SK-N-SH (cell line): ENCODE measurements at regions not wholly inside any gene's neighbourhood (a gene's known extent, or its start where the extent isn't known, plus 50 kb on each side); places are given as distances from the start of the nearest gene placed in this dataset.

Experiments
- CTCF ChIA-PET: fragments of 300-600, 350-600 bp; formaldehyde crosslinking; extraction: SDS; loops from one replicate; lab custom pipeline; 2021; lab: Yijun Ruan, JAX
- POLR2A ChIA-PET: fragments of 350-600 bp; sonication (Branson Sonifier 250); formaldehyde crosslinking; extraction: SDS; loops from one replicate; lab custom pipeline; 2020; ENCODE audit warnings: antibody characterized with exemption, inconsistent platforms; lab: Yijun Ruan, JAX
- DNase-seq: peaks from one replicate; pipeline ENCODE4 v3.0.0; 2012
- H2AFZ ChIP-seq: fragments of 200-600 bp; sonication (generic); 2 replicates; pipeline ENCODE4 v1.8.1; 2016; ENCODE audit warnings: antibody characterized with exemption, mild to moderate bottlenecking, low read depth
- H3F3A ChIP-seq: fragments of 200-600 bp; sonication (generic); replicated peaks from 2 replicates; pipeline ENCODE3; 2016; ENCODE audit warnings: antibody characterized with exemption, mild to moderate bottlenecking; ENCODE audit not compliant: insufficient read depth
- H3K27ac ChIP-seq, 2 experiments: fragments of 200-500 bp in 1 of 2; fragments of 200-600 bp in 1 of 2; sonication (Bioruptor generic) in 1 of 2; sonication (generic), shearing (Covaris generic) in 1 of 2; 2 replicates each; pipeline versions ENCODE4 v1.5.1 to v1.6.1; 2014 to 2016; ENCODE audit warnings: low read depth in 2 of 2, inconsistent platforms in 1 of 2, low read length in 1 of 2, mild to moderate bottlenecking in 1 of 2, mixed read lengths in 1 of 2
- H3K27me3 ChIP-seq: fragments of 200-600 bp; sonication (generic), shearing (Covaris generic); 2 replicates; pipeline ENCODE4 v1.6.1; 2016; ENCODE audit warnings: mixed run types; ENCODE audit not compliant: insufficient read depth
- H3K36me3 ChIP-seq, 2 experiments: fragments of 200-500 bp in 1 of 2; fragments of 200-600 bp in 1 of 2; sonication (Bioruptor generic) in 1 of 2; sonication (generic) in 1 of 2; replicated peaks in 1 of 2; 2 replicates each; pipeline versions ENCODE3 to v1.5.1; 2014 to 2016; ENCODE audit warnings: low read length in 1 of 2, mild to moderate bottlenecking in 1 of 2; ENCODE audit not compliant: insufficient read depth in 2 of 2, control insufficient read depth in 1 of 2
- H3K4me1 ChIP-seq, 2 experiments: fragments of 200-500 bp in 1 of 2; fragments of 200-600 bp in 1 of 2; sonication (Bioruptor generic) in 1 of 2; sonication (generic), shearing (Covaris generic) in 1 of 2; 2 replicates each; pipeline versions ENCODE4 v1.5.1 to v1.6.1; 2014 to 2016; ENCODE audit warnings: low read depth in 1 of 2, low read length in 1 of 2, mixed run types in 1 of 2; ENCODE audit not compliant: insufficient read depth in 2 of 2, control insufficient read depth in 1 of 2
- H3K4me2 ChIP-seq: fragments of 200-600 bp; sonication (generic), shearing (Covaris generic); 2 replicates; pipeline ENCODE4 v1.6.1; 2017; ENCODE audit warnings: mixed run types
- H3K4me3 ChIP-seq, 2 experiments: fragments of 200-500 bp in 1 of 2; fragments of 200-600 bp in 1 of 2; sonication (Bioruptor generic) in 1 of 2; sonication (generic), shearing (Covaris generic) in 1 of 2; 2 replicates each; pipeline versions ENCODE4 v1.5.1 to v1.8.1; 2014 to 2016; ENCODE audit warnings: low read depth in 2 of 2, inconsistent platforms in 1 of 2, low read length in 1 of 2, mild to moderate bottlenecking in 1 of 2, mixed read lengths in 1 of 2, moderate library complexity in 1 of 2
- H3K79me2 ChIP-seq: fragments of 200-600 bp; sonication (generic); 2 replicates; pipeline ENCODE4 v1.8.1; 2017; ENCODE audit warnings: mild to moderate bottlenecking; ENCODE audit not compliant: insufficient read depth
- H3K9ac ChIP-seq: fragments of 200-600 bp; sonication (generic); 2 replicates; pipeline ENCODE4 v1.6.1; 2017; ENCODE audit warnings: mixed run types
- H3K9me2 ChIP-seq: fragments of 200-600 bp; sonication (generic); 2 replicates; pipeline ENCODE4 v1.6.1; 2017; ENCODE audit warnings: mixed run types
- H3K9me3 ChIP-seq: fragments of 200-600 bp; sonication (generic); 2 replicates; pipeline ENCODE4 v1.6.1; 2017; ENCODE audit warnings: mixed run types, mild to moderate bottlenecking, moderate library complexity
- H4K20me1 ChIP-seq: fragments of 200-600 bp; sonication (generic); 2 replicates; pipeline ENCODE4 v1.6.1; 2017; ENCODE audit warnings: mild to moderate bottlenecking, mixed run types; ENCODE audit not compliant: insufficient read depth
- CHD2 ChIP-seq: fragments of 150-350 bp; IDR thresholded peaks from 2 replicates; pipeline ENCODE4 v1.6.1; 2018; ENCODE audit warnings: low read length; ENCODE audit not compliant: partially characterized antibody
- ELF1 ChIP-seq: IDR thresholded peaks from 2 replicates; pipeline ENCODE4 v1.4.0; 2012
- EZH2phosphoT487 ChIP-seq: fragments of 200-600 bp; sonication (generic); IDR thresholded peaks from 2 replicates; pipeline ENCODE4 v1.6.1; 2017; ENCODE audit warnings: low read depth, mixed run types, mild to moderate bottlenecking, antibody characterized with exemption, moderate library complexity, borderline replicate concordance
- FOSL2 ChIP-seq: IDR thresholded peaks from 2 replicates; pipeline ENCODE4 v1.4.0; 2012; ENCODE audit warnings: low read depth, mild to moderate bottlenecking, moderate library complexity, borderline replicate concordance
- FOXM1 ChIP-seq: IDR thresholded peaks from 2 replicates; pipeline ENCODE4 v1.4.0; 2012; ENCODE audit warnings: low read depth, mild to moderate bottlenecking
- GABPA ChIP-seq: IDR thresholded peaks from 2 replicates; pipeline ENCODE4 v1.4.0; 2012; ENCODE audit warnings: low read depth, mild to moderate bottlenecking
- IRF3 ChIP-seq: fragments of 150-350 bp; IDR thresholded peaks from 2 replicates; pipeline ENCODE4 v1.6.1; 2016; ENCODE audit warnings: mild to moderate bottlenecking, low read depth, low read length
- JUND ChIP-seq: IDR thresholded peaks from 2 replicates; pipeline ENCODE4 v1.4.0; 2012
- MAX ChIP-seq: IDR thresholded peaks from 2 replicates; pipeline ENCODE4 v1.4.0; 2012; ENCODE audit warnings: low read depth
- MEF2A ChIP-seq: IDR thresholded peaks from 2 replicates; pipeline ENCODE4 v1.4.0; 2012; ENCODE audit warnings: low read depth, borderline replicate concordance
- MXI1 ChIP-seq: IDR thresholded peaks from 2 replicates; pipeline ENCODE4 v1.6.1; 2012; ENCODE audit warnings: mild to moderate bottlenecking, low read depth, low read length, improper control_type of control experiment
- NFIC ChIP-seq: IDR thresholded peaks from 2 replicates; pipeline ENCODE4 v1.4.0; 2012; ENCODE audit warnings: borderline replicate concordance
- NRF1 ChIP-seq: IDR thresholded peaks from 2 replicates; pipeline ENCODE4 v1.6.1; 2012; ENCODE audit warnings: low read depth, mild to moderate bottlenecking, low read length
- POLR2AphosphoS5 ChIP-seq: IDR thresholded peaks from 2 replicates; pipeline ENCODE4 v1.6.1; 2012; ENCODE audit warnings: low read depth, low read length
- RAD21 ChIP-seq: IDR thresholded peaks from 2 replicates; pipeline ENCODE4 v1.6.1; 2012; ENCODE audit warnings: mild to moderate bottlenecking, low read length
- RXRA ChIP-seq: IDR thresholded peaks from 2 replicates; pipeline ENCODE4 v1.4.0; 2012; ENCODE audit warnings: low read depth, mild to moderate bottlenecking, borderline replicate concordance
- SIN3A ChIP-seq: IDR thresholded peaks from 2 replicates; pipeline ENCODE4 v1.6.1; 2012; ENCODE audit warnings: low read depth, mild to moderate bottlenecking, low read length, moderate library complexity, borderline replicate concordance
- TCF12 ChIP-seq: IDR thresholded peaks from 2 replicates; pipeline ENCODE4 v1.4.0; 2012
- TEAD4 ChIP-seq: IDR thresholded peaks from 2 replicates; pipeline ENCODE4 v1.4.0; 2012; ENCODE audit warnings: mild to moderate bottlenecking, borderline replicate concordance; ENCODE audit not compliant: insufficient read depth
- USF2 ChIP-seq: fragments of 150-350 bp; IDR thresholded peaks from 2 replicates; pipeline ENCODE4 v1.6.1; 2017; ENCODE audit warnings: antibody characterized with exemption, low read length, low read depth, borderline replicate concordance
- ZBTB33 ChIP-seq: IDR thresholded peaks from 2 replicates; pipeline ENCODE4 v1.4.0; 2012; ENCODE audit warnings: low read depth, borderline replicate concordance
- WGBS: methylation state at CpG from one replicate; pipeline ENCODE4 v1.1.6; 2017; ENCODE audit warnings: low lambda C conversion rate; 5-methylcytosine and 5-hydroxymethylcytosine counted together

- no peak for TF ChIP-seq ZBTB33
- no peak for TF ChIP-seq ELF1
- TF ChIP-seq FOXM1 = no peak
- TF ChIP-seq, all 33 proteins: peak for 0
Measured at GRCh38 chr2:19600506-19600905, 242.1 kb upstream of the OSR1 start (continued).

- CTCF ChIA-PET = no interaction called here
- no peak overlapping the region for H3K4me3 ChIP-seq
- H3F3A ChIP-seq = no peaks in the 10 kb centered on the region
- H3K9ac ChIP-seq = no peak overlapping the region
- WGBS = 12% methylated on average over 3 of the region's 3 CpGs
- H3K9me2 ChIP-seq = no peaks in the 10 kb centered on the region
- H3K27ac ChIP-seq = no peak overlapping the region
- H3K36me3 ChIP-seq = no peaks in the 10 kb centered on the region
- POLR2A ChIA-PET = interaction anchor here (0.7 kb wide), 1 partner anchor 1953 kb away, joined by 3 read pairs; no protein-coding TSS in a partner anchor
- H4K20me1 ChIP-seq = no peaks in the 10 kb centered on the region
- DNase-seq = no peak
- no peaks in the 10 kb centered on the region for H3K4me1 ChIP-seq
- H3K9me3 ChIP-seq = no peaks in the 10 kb centered on the region
- H3K27me3 ChIP-seq = peaks cover 21% of the 10 kb centered on the region; the same call in 1 of the 2 replicates
- TF ChIP-seq SIN3A (no peak), FOXM1 (no peak), NRF1 (no peak), MXI1 (no peak), USF2 (no peak), MAX (no peak), RXRA (no peak), MEF2A (no peak), CHD2 (no peak), RAD21 (no peak), TCF12 (no peak), POLR2AphosphoS5 (no peak), GABPA (no peak)
- H3K4me2 ChIP-seq = no peak overlapping the region
- H2AFZ ChIP-seq = no peak overlapping the region
- no peaks in the 10 kb centered on the region for H3K79me2 ChIP-seq
Measured at GRCh38 chr2:19598971-19599370, 240.5 kb upstream of the OSR1 start.

GRCh38 chr2:19592197-19592596, 233.8 kb upstream of the OSR1 start:
- no peak for DNase-seq
- no peak overlapping the region for H3K4me2 ChIP-seq
- peaks cover 17% of the 10 kb centered on the region; the same call in 1 of the 2 replicates for H3K27me3 ChIP-seq
- no peaks in the 10 kb centered on the region for H3K4me1 ChIP-seq
- TF ChIP-seq FOSL2 (no peak), TCF12 (no peak), NFIC (no peak), MXI1 (no peak), MAX (no peak), GABPA (no peak), TEAD4 (no peak), IRF3 (no peak), CHD2 (no peak), RAD21 (no peak), EZH2phosphoT487 (no peak), ELF1 (no peak), POLR2AphosphoS5 (no peak), ZBTB33 (no peak), JUND (no peak), MEF2A (no peak)
- H3K9me3 ChIP-seq = no peaks in the 10 kb centered on the region
- H3K4me3 ChIP-seq = no peak overlapping the region
- H2AFZ ChIP-seq = no peak overlapping the region
- no peaks in the 10 kb centered on the region for H4K20me1 ChIP-seq
- no peaks in the 10 kb centered on the region for H3K36me3 ChIP-seq
- ChIA-PET POLR2A (no interaction called here), CTCF (no interaction called here)
- H3K27ac ChIP-seq = no peak overlapping the region
- no peak overlapping the region for H3K9ac ChIP-seq
- H3K79me2 ChIP-seq = no peaks in the 10 kb centered on the region
- H3F3A ChIP-seq = no peaks in the 10 kb centered on the region
- no peaks in the 10 kb centered on the region for H3K9me2 ChIP-seq
